IMR-90 (cell line): ENCODE measurements at regions not wholly inside any gene's neighbourhood (a gene's known extent, or its start where the extent isn't known, plus 50 kb on each side); places are given as distances from the start of the nearest gene placed in this dataset.

Experiments used
- ATAC-seq: fragments of 200-7000 bp; cut with Tn5 transposase; 2 replicates; pipeline ENCODE4 v1.9.1; 2020; ENCODE audit warnings: low read depth, mild to moderate bottlenecking, moderate library complexity
- BruUV-seq: library from RNA; stranded (reverse); fragments of 400-500 nt; replicated peaks from 2 replicates; lab custom pipeline; 2021; lab: Mats Ljungman, UMichigan
- CTCF ChIA-PET: fragments of 300-600 bp; formaldehyde crosslinking; extraction: SDS; loops from one replicate; lab custom pipeline; 2021; ENCODE audit warnings: antibody characterized with exemption; lab: Yijun Ruan, JAX
- POLR2A ChIA-PET: fragments of 300-600 bp; sonication (Branson Sonifier 250); formaldehyde crosslinking; loops from one replicate; lab custom pipeline; 2022; ENCODE audit warnings: antibody characterized with exemption; ENCODE audit not compliant: unreplicated experiment; lab: Charles Lee
- DNase-seq: peaks from one replicate; pipeline ENCODE4 v3.0.0; 2013
- H2AFZ ChIP-seq: replicated peaks from 2 replicates; pipeline ENCODE3; 2013; ENCODE audit warnings: low read length, mild to moderate bottlenecking; ENCODE audit not compliant: poor library complexity
- H2AK5ac ChIP-seq: 2 replicates; pipeline ENCODE4 v1.6.1; 2013; ENCODE audit warnings: low read depth, low read length, inconsistent platforms
- H2AK9ac ChIP-seq: replicated peaks from 2 replicates; pipeline ENCODE3; 2013; ENCODE audit warnings: mild to moderate bottlenecking, low read depth, low read length, moderate library complexity; ENCODE audit not compliant: poor library complexity
- H2BK120ac ChIP-seq: 2 replicates; pipeline ENCODE4 v1.6.1; 2013; ENCODE audit warnings: low read depth, low read length, inconsistent platforms
- H2BK15ac ChIP-seq: 3 replicates; pipeline ENCODE4 v1.6.1; 2013; ENCODE audit warnings: low read depth, low read length, inconsistent platforms
- H2BK20ac ChIP-seq: 2 replicates; pipeline ENCODE4 v1.6.1; 2013; ENCODE audit warnings: low read depth, mild to moderate bottlenecking, inconsistent platforms, low read length, moderate library complexity
- H2BK5ac ChIP-seq: 2 replicates; pipeline ENCODE4 v1.6.1; 2013; ENCODE audit warnings: mild to moderate bottlenecking, low read depth, low read length, inconsistent platforms; ENCODE audit not compliant: poor library complexity, severe bottlenecking
- H3K14ac ChIP-seq: replicated peaks from 2 replicates; pipeline ENCODE4 v1.6.1; 2013; ENCODE audit warnings: low read depth, low read length, inconsistent platforms
- H3K18ac ChIP-seq: 2 replicates; pipeline ENCODE4 v1.6.1; 2013; ENCODE audit warnings: low read depth, low read length, control low read depth
- H3K23ac ChIP-seq: 2 replicates; pipeline ENCODE4 v1.6.1; 2013; ENCODE audit warnings: low read depth, low read length, inconsistent platforms
- H3K27ac ChIP-seq: 2 replicates; pipeline ENCODE4 v1.5.1; 2013; ENCODE audit warnings: mild to moderate bottlenecking, control low read depth, low read length; ENCODE audit not compliant: insufficient read depth
- H3K27me3 ChIP-seq: 2 replicates; pipeline ENCODE4 v1.6.1; 2013; ENCODE audit warnings: low read length; ENCODE audit not compliant: control insufficient read depth, insufficient read depth
- H3K36me3 ChIP-seq: 2 replicates; pipeline ENCODE4 v1.6.1; 2013; ENCODE audit warnings: low read length, mixed read lengths; ENCODE audit not compliant: control insufficient read depth, insufficient read depth
- H3K4ac ChIP-seq: 2 replicates; pipeline ENCODE4 v1.6.1; 2013; ENCODE audit warnings: low read depth, low read length, inconsistent platforms
- H3K4me1 ChIP-seq: 2 replicates; pipeline ENCODE4 v1.6.1; 2013; ENCODE audit warnings: low read length, mixed read lengths; ENCODE audit not compliant: control insufficient read depth, insufficient read depth
- H3K4me2 ChIP-seq: 2 replicates; pipeline ENCODE4 v1.6.1; 2013; ENCODE audit warnings: low read depth, mild to moderate bottlenecking, control low read depth, low read length, moderate library complexity
- H3K4me3 ChIP-seq: 2 replicates; pipeline ENCODE4 v1.5.1; 2013; ENCODE audit warnings: low read depth, mild to moderate bottlenecking, control low read depth, low read length, moderate library complexity; ENCODE audit not compliant: insufficient read depth
- H3K56ac ChIP-seq: 2 replicates; pipeline ENCODE4 v1.6.1; 2013; ENCODE audit warnings: low read length, inconsistent platforms; ENCODE audit not compliant: insufficient read depth; ENCODE audit errors: extremely low read depth
- H3K79me1 ChIP-seq, 2 experiments: 2 replicates each; pipeline ENCODE4 v1.6.1; 2013; ENCODE audit warnings: low read length in 2 of 2, inconsistent platforms in 1 of 2, low read depth in 1 of 2
- H3K9ac ChIP-seq: 2 replicates; pipeline ENCODE4 v1.6.1; 2013; ENCODE audit warnings: low read depth, low read length, control low read depth
- H3K9me1 ChIP-seq: 2 replicates; pipeline ENCODE4 v1.6.1; 2013; ENCODE audit warnings: low read length, inconsistent platforms; ENCODE audit not compliant: insufficient read depth
- H3K9me3 ChIP-seq: 2 replicates; pipeline ENCODE4 v1.6.1; 2013; ENCODE audit warnings: low read length; ENCODE audit not compliant: control insufficient read depth, insufficient read depth
- H4K20me1 ChIP-seq: 2 replicates; pipeline ENCODE4 v1.6.1; 2013; ENCODE audit warnings: low read length, inconsistent platforms; ENCODE audit not compliant: insufficient read depth
- H4K5ac ChIP-seq: 2 replicates; pipeline ENCODE4 v1.6.1; 2013; ENCODE audit warnings: mild to moderate bottlenecking, low read depth, low read length, control low read depth
- H4K8ac ChIP-seq, 2 experiments: 2 replicates each; pipeline ENCODE4 v1.6.1; 2013; ENCODE audit warnings: low read depth in 2 of 2, low read length in 2 of 2, control low read depth in 1 of 2, inconsistent platforms in 1 of 2
- H4K91ac ChIP-seq: 2 replicates; pipeline ENCODE4 v1.6.1; 2013; ENCODE audit warnings: low read depth, low read length, inconsistent platforms; ENCODE audit not compliant: insufficient read depth
- BHLHE40 ChIP-seq: fragments of 150-350 bp; IDR thresholded peaks from 2 replicates; pipeline ENCODE4 v1.6.1; 2016; ENCODE audit warnings: mild to moderate bottlenecking, low read depth, low read length
- MAFK ChIP-seq: IDR thresholded peaks from 2 replicates; pipeline ENCODE4 v1.6.1; 2012; ENCODE audit warnings: low read depth, low read length, improper control_type of control experiment
- RAD21 ChIP-seq: IDR thresholded peaks from 2 replicates; pipeline ENCODE4 v1.6.1; 2012; ENCODE audit warnings: low read length, improper control_type of control experiment
- dilution Hi-C: fragments of 300-500 bp; cut with HindIII; formaldehyde crosslinking; loops from one replicate; pipeline ENCODE4 v1.14.3; 2018; ENCODE audit warnings: low sequenced_read_pairs; ENCODE audit not compliant: unreplicated experiment
- in situ Hi-C: fragments of 300-500 bp; cut with MboI; formaldehyde crosslinking; loops from 3 replicates; pipeline ENCODE4 v1.14.3; 2019; ENCODE audit warnings: low sequenced_read_pairs, inconsistent platforms, mixed read lengths
- intact Hi-C: fragments of 100-400 bp; cut with micrococcal nuclease; formaldehyde crosslinking; loops from 2 replicates; pipeline ENCODE4 v1.10.0; 2022

DNA sequence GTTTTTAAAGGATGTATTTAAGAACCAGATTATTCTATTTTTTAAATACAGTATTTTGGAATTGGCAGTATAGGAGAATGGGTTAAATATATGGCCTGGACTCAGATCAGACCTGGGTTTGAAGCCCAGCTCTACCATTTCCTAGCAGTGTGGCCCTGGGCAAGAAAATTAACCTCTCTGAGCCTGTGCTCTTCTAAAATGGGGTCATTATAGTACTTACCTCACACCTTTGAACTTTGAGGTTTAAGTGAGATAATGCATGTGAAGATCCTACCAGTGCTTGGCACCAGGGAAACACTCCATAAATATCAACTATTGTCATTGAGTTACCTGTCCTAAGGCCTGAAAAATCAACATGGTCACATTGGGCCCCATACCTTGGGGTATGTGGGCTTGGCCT is 93.4 kb upstream of the WSB1 start:
- intact Hi-C loops = no loop called here
- no peak overlapping the region for H3K4ac ChIP-seq
- H3K9me3 ChIP-seq = no peaks in the 10 kb centered on the region
- ChIA-PET POLR2A (no interaction called here), CTCF (interaction anchor here (1.3 kb wide), 1 partner anchor 132 kb away, joined by 3 read pairs; no protein-coding TSS in a partner anchor)
- no peak overlapping the region for H3K27ac ChIP-seq
- H2AFZ ChIP-seq = no peak overlapping the region
- no peaks in the 10 kb centered on the region for H3K36me3 ChIP-seq
- H3K9ac ChIP-seq = no peak overlapping the region
- no peak overlapping the region for H3K14ac ChIP-seq
- ATAC-seq (no peak), DNase-seq (no peak)
- H3K4me1 ChIP-seq = peaks cover 2% of the 10 kb centered on the region; the same call in 1 of the 2 replicates
- H2AK9ac ChIP-seq = no peak overlapping the region
- H2AK5ac ChIP-seq = no peak overlapping the region
- no peak overlapping the region for H3K4me2 ChIP-seq
- no peak overlapping the region for H2BK120ac ChIP-seq
- in situ Hi-C loops = no loop called here
- no peak overlapping the region for H2BK15ac ChIP-seq
- H3K27me3 ChIP-seq = peaks cover 3% of the 10 kb centered on the region; the same call in 1 of the 2 replicates
- no TSS peak for BruUV-seq
- H4K91ac ChIP-seq = no peak overlapping the region
- H4K5ac ChIP-seq = no peak overlapping the region
- no peak overlapping the region for H3K56ac ChIP-seq
- H3K9me1 ChIP-seq = no peaks in the 10 kb centered on the region
- no peaks in the 10 kb centered on the region for H3K79me1 ChIP-seq
- H2BK20ac ChIP-seq = no peak overlapping the region
- TF ChIP-seq MAFK = no peak
- no peak for TF ChIP-seq BHLHE40
- TF ChIP-seq RAD21 = no peak
- no peak overlapping the region for H3K18ac ChIP-seq
- no peak overlapping the region for H2BK5ac ChIP-seq
- no peak overlapping the region for H3K23ac ChIP-seq
- H4K20me1 ChIP-seq = no peaks in the 10 kb centered on the region
- no peak overlapping the region for H3K4me3 ChIP-seq
- no peak overlapping the region for H4K8ac ChIP-seq
- dilution Hi-C loops = no loop called here
